SK-N-DZ (cell line): ENCODE measurements at regions not wholly inside any gene's neighbourhood (a gene's known extent, or its start where the extent isn't known, plus 50 kb on each side); places are given as distances from the start of the nearest gene placed in this dataset.
"Not testable (repeated sequence)": the region's sequence is repeated elsewhere in the genome, so short reads cannot be mapped to it uniquely, and the experiment has no call there.

Experiments
- DNase-seq: peaks from one replicate; pipeline ENCODE4 v3.0.0-alpha.2; 2015; ENCODE audit warnings: low spot score

- DNase-seq: no peak
Observed at GRCh38 chr20:43365691-43366090, 92.0 kb upstream of the SRSF6 start.

- DNase-seq: no peak
Observed at GRCh38 chr20:43364001-43364400, 93.7 kb upstream of the SRSF6 start.

DNA sequence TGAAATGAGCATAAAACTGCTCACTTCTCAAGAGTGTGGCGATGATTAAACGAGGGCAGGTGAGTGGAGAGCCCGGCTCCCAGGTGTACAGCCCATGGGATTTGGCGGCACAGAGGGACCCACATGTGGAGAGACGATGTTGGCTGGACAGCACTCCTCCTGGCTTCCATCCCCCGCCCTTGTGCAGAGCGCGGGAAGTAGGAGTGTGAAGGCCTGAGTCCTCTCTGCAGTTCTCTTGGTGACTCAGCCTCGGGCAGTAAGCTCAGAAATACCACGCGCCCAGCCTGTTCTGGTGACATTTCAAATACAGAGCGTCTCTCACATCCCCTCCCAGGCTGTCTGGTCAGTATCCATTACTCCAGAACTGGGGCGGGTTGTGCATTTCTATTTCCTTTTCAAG is 94.2 kb upstream of the SRSF6 start:
- DNase-seq: no peak

DNA sequence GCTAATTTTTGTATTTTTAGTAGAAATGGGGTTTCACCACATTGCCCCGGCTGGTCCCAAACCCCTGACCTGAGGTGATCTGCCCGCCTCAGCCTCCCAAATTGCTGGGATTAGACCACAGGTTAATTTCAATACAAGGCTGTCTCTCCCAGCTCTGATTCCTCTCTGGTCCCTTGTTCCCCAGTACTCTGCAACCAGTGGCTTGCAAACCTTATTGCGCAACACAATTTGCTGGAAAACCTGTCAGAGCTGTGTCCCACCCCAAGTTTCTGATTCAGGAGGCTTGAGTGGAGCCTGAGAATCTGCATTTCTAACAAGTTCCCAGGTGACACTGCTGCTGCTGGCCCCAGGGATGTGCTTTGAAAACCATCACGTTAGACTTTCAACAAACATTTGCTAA is 96.2 kb upstream of the SRSF6 start:
- no peak for DNase-seq

DNA sequence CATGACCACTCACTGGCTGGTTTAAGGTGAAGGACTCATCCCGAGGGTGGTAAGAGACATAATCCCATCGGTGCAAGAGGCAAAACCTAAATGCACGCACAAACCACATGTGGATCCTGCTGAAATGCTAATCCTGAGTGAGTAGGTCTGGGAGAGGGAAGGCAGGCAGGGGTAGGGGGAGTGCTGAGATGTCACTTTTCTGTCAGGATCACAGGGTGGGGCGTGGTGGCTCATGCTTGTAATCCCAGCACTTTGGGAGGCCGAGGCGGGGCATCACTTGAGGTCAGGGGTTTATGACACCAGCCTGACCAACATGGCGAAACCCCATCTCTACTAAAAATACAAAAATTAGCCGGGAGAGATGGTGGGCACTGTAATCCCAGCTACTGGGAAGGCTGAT is 97.7 kb upstream of the SRSF6 start:
- DNase-seq: no peak

GRCh38 chr20:43358811-43359210 is 98.9 kb upstream of the SRSF6 start:
- no peak for DNase-seq

GRCh38 chr20:43357352-43357751 is 100.3 kb upstream of the SRSF6 start:
- no peak for DNase-seq

DNA sequence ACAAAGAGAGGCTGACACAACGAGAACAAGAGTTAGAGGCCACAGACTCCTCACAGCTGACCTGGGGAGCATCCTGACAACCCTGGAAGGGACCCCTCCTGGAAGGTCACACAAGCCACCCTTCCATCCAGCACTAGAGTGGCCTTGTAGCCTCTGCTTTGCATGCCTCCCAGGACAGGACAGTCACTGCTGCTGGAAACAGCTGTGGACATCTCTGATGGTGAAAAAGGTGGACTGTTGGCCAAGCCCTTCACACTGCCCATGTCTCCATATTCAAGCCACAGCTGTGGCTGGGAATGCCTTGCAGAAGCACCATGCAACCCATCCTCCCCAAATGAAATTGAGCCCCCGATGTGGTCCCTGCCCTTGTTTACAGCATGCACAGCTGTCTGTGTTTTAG is 102.1 kb upstream of the SRSF6 start:
- DNase-seq: no peak

GRCh38 chr20:43352996-43353395 is 104.7 kb upstream of the SRSF6 start:
- DNase-seq: no peak

GRCh38 chr20:43350694-43351093 is 107.0 kb upstream of the SRSF6 start:
- DNase-seq: not testable (repeated sequence)

DNA sequence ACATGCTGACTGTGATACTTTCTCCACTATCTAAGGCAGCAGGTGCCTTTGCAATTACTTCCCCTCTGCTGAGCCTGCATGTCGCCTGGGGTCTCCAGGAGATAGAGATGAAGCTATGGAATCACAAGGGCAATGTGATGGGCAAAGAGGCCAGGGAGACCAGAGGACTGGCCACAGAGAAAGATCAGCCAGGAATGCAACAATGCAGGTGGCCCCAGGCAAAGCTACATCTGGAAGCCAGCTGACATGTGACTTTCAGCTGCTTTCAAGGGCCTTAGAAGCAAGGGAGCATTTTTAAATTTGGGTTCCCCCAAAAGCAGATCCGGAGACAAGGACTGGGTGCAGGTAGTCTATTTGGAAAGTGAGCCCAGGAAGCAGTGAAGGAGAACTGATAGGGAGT is 107.9 kb upstream of the SRSF6 start:
- DNase-seq: peak; percentile 18

- DNase-seq: not testable (repeated sequence)
Observed at GRCh38 chr20:43347839-43348238, 109.9 kb upstream of the SRSF6 start.

DNA sequence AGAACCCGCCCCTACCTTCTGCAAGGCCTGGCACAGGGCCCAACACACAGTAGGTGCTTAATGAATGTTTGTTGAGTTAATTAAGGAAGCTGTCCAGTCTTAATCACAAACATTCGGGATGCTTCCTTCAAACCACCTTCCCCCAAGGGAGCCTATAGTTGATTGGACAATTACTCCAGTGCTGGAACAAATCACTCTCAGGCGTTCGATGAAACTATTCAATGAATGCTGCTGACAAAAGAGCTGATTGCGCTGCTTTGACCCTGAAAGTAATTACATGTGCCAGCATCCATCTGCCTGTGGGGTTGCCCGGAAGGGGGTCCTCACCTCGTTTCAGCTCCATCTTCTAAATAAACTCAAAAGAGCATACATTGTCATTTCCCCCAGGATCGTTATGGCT is 112.0 kb upstream of the SRSF6 start:
- no peak for DNase-seq

GRCh38 chr20:43341511-43341910 is 116.2 kb upstream of the SRSF6 start:
- DNase-seq: no peak

DNA sequence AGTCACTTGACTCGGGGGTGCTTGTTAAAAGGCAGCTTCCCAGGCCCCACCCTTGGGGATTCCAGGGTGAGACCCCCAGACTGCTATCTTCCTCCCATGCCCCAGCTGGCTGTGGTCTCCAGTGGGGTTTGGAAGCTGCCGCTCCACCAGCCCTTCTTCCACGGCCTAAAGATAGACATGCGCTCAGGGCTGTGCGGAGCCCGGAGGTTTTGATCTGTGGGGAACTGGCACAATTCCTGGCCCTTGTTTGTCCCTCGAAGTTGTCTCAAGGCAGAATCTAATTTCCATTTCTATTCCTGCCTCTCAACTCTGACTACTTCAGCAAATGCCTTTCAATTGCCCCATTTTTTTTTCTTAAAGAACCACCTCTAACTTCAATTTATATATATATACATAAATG is 120.7 kb upstream of the SRSF6 start:
- no peak for DNase-seq

DNA sequence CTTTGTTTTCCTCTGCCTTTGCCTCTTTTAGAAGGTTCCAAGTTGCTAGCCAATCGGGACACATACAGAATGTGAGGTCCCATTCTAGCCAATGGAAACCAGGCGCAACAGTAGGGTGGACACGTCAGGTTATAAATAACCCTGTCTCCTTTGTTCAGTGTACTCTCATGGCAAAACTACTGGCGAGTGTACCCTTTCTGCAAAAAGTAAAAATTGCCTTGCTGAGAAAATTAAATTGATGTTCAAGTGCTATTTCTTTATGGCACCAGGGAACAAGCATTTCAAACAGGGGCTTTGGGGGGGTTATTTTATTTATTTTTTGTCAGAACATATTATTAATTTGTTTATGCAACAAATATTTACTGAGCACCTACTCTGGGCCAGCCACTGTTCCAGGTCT is 123.6 kb upstream of the SRSF6 start:
- no peak for DNase-seq

DNA sequence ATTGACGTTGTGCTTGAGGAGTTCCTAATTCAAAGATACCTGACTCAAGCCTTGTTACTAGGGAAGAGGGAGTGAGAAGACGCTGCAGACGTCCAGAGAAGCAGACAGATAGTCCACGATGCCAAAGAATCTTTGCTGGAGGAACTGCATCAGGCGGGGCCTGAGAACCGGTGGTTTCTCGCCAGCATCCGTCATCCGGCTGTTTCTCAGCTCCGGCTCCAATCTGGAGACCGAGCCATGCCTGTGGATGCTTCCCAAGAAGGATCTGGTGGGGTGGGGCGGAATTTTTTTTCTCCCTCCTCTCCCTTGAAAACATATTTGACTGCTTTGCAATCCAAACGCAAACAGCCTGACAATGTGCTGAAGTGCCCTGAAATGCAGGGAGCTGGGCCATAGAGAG is 125.8 kb upstream of the SRSF6 start:
- DNase-seq: no peak

DNA sequence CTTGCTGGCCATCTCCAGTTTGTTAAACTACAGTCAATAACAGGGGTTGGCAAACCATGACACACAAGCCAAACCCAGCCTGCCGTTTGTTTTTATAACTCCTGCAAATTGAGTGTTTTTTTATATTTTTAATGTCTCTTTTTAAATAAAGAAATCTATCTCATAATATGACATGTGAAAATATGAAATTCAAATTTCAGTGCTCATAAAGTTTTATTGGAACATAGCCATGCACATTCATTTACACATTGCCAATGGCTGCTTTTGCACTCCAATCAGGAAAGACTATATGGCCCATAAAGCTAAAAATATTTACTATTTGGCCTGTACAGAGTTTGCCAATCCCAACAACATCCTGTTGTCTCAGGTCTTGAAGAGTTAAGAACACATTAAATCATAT is 129.0 kb upstream of the SRSF6 start:
- no peak for DNase-seq

- DNase-seq: not testable (repeated sequence)
Observed at GRCh38 chr20:43327234-43327633, 130.5 kb upstream of the SRSF6 start.

- no peak for DNase-seq
Observed at GRCh38 chr20:43325926-43326325, 131.8 kb upstream of the SRSF6 start.

DNA sequence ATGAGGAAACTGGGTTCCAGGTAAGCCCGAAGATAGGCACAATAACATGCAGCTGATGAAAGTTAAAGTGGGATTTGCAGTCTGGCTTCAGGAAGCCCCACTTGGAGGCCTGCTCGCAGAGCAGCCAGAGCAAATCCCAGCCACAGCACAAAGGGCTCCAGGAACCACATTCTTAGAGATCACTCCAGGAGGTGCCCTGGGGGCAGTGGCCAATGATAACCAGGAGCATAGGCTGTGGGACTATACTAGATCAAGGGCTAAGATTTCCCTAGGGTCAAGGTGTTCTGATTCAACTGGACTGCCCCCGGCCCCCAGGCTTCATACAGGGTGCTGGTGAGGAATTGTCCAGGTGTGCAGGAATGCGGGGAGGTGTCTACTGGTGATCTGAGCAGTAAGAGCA is 133.9 kb upstream of the PTPRT start:
- DNase-seq: no peak

DNA sequence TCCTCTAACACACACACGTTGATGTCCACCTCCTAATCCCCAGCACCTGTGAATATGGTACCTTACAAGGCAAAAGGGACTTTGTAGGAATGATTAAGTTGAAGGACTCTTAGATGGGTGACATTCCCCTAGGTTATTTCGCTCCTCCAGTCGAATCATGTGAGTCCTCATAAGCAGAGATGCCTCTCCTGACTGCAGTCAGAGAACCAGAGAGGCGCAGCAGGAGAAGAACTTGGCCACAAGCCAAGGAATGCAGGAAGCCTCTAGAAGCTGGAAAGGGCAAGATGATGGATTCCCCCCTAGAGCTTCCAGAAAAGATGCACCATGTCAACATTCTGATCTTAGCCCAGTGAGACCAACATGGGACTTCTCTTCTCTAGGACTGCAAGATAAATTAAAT is 133.1 kb upstream of the PTPRT start:
- DNase-seq: no peak

GRCh38 chr20:43320536-43320935 is 130.8 kb upstream of the PTPRT start:
- no peak for DNase-seq

GRCh38 chr20:43318755-43319297 is 129.1 kb upstream of the PTPRT start:
- DNase-seq: no peak

GRCh38 chr20:43316271-43316670 is 126.6 kb upstream of the PTPRT start:
- DNase-seq: no peak
